Transverse colon (tissue), 4 donors: ENCODE measurements at regions not wholly inside any gene's neighbourhood (a gene's known extent, or its start where the extent isn't known, plus 50 kb on each side); places are given as distances from the start of the nearest gene placed in this dataset.
"Not testable (repeated sequence)": the region's sequence is repeated elsewhere in the genome, so short reads cannot be mapped to it uniquely, and the experiment has no call there.

ENCODE experiments used
- DNase-seq: peaks from one replicate; pipeline ENCODE4 v3.0.0-alpha.2; 2019
- H3K27ac ChIP-seq, 4 donors: fragments of 200-600 bp; sonication (generic); 2 replicates each; pipeline ENCODE4 v1.5.1; 2016 to 2018; ENCODE audit warnings: inconsistent platforms in 4 of 4
- H3K27me3 ChIP-seq: fragments of 200-600 bp; sonication (generic); 2 replicates; pipeline ENCODE4 v1.5.1; 2017; ENCODE audit warnings: inconsistent platforms
- H3K36me3 ChIP-seq, 4 donors: fragments of 200-600 bp; sonication (generic); 2 replicates each; pipeline ENCODE4 v1.5.1; 2017 to 2019; ENCODE audit warnings: inconsistent platforms in 4 of 4
- H3K4me1 ChIP-seq, 4 donors: fragments of 200-600 bp; sonication (generic); 2 replicates each; pipeline ENCODE4 v1.5.1; 2017 to 2020; ENCODE audit warnings: inconsistent platforms in 4 of 4
- H3K4me3 ChIP-seq, 4 donors: fragments of 200-600 bp; sonication (generic); 1 replicate in 1 of 4; 2 replicates in 3 of 4; pipeline versions ENCODE4 v1.5.1 to v1.6.1; 2017 to 2019; ENCODE audit warnings: inconsistent platforms in 4 of 4
- H3K9me3 ChIP-seq, 2 donors: fragments of 200-600 bp; sonication (generic); 2 replicates each; pipeline ENCODE4 v1.5.1; 2017 to 2019; ENCODE audit warnings: inconsistent platforms in 2 of 2
- EP300 ChIP-seq: sonication (generic); formaldehyde crosslinking; IDR thresholded peaks from one replicate; pipeline ENCODE4 v1.6.1; 2017; ENCODE audit warnings: antibody characterized with exemption, low read depth
- POLR2A ChIP-seq: fragments of 450-650 bp; IDR thresholded peaks from one replicate; pipeline ENCODE4 v1.6.1; 2016; ENCODE audit warnings: antibody characterized with exemption, mild to moderate bottlenecking, moderate library complexity
- POLR2AphosphoS5 ChIP-seq, 3 donors: sonication (generic); formaldehyde crosslinking; IDR thresholded peaks; one replicate each; pipeline ENCODE4 v1.6.1; 2016; ENCODE audit warnings: antibody characterized with exemption in 3 of 3
- WGBS, 2 donors: methylation state at CpG; one replicate each; pipeline ENCODE4 v1.1.5; 2018; ENCODE audit warnings: low coverage in 1 of 2; 5-methylcytosine and 5-hydroxymethylcytosine counted together
- in situ Hi-C, 4 donors: fragments of 200-750 bp; cut with MboI; loops; one replicate each; pipeline versions ENCODE4 v1.15.0 to v1.15.1; 2017; ENCODE audit warnings: low sequenced_read_pairs in 3 of 4, low pct_ligation_motif_present in 1 of 4, low pct_unique_long_range_greater_than_20kb in 1 of 4
- intact Hi-C: fragments of 100-400 bp; cut with DNase I; formaldehyde crosslinking; loops from one replicate; pipeline ENCODE4 v1.15.1; 2023; ENCODE audit warnings: low total_unique reads
- TF ChIP-seq, protein P1 (sequence below), 5 experiments: fragments of 200-600 bp in 3 of 5; fragments of 450-650 bp in 2 of 5; sonication (generic) in 3 of 5; IDR thresholded peaks; 1 replicate in 2 of 5; 2 replicates in 3 of 5; pipeline ENCODE4 v1.5.1; 2016 to 2017; ENCODE audit warnings: antibody characterized with exemption in 5 of 5, inconsistent platforms in 3 of 5, mild to moderate bottlenecking in 2 of 5, moderate library complexity in 1 of 5

GRCh38 chr15:89017370-89018066 is 70.7 kb upstream of the ABHD2 start:
- Histone ChIP-seq H3K27ac (peak overlapping the region in 3 of 4 donors; percentile 8 to 34 (median 26)), H3K4me3 (peak overlapping the region in 1 of 4 donors; percentile 6), H3K36me3 (no peaks in the 10 kb centered on the region), H3K27me3 (peaks cover 20% of the 10 kb centered on the region), H3K9me3 (no peaks in the 10 kb centered on the region), H3K4me1 (peaks cover 0 to 7% (median 4%) of the 10 kb centered on the region in 4 donors)
- intact Hi-C loops = loop anchor here (5.0 kb wide), 1 partner anchor 110 kb away; no protein-coding TSS in a partner anchor
- WGBS, 2 donors = 4 to 14% methylated on average over 4 to 38 of the region's 38 CpGs
- DNase-seq = peak; percentile 75
- in situ Hi-C loops = loop anchor here (10.0 kb wide), 1 partner anchor 113 kb away; no protein-coding TSS in a partner anchor
- TF ChIP-seq, protein P1, sequence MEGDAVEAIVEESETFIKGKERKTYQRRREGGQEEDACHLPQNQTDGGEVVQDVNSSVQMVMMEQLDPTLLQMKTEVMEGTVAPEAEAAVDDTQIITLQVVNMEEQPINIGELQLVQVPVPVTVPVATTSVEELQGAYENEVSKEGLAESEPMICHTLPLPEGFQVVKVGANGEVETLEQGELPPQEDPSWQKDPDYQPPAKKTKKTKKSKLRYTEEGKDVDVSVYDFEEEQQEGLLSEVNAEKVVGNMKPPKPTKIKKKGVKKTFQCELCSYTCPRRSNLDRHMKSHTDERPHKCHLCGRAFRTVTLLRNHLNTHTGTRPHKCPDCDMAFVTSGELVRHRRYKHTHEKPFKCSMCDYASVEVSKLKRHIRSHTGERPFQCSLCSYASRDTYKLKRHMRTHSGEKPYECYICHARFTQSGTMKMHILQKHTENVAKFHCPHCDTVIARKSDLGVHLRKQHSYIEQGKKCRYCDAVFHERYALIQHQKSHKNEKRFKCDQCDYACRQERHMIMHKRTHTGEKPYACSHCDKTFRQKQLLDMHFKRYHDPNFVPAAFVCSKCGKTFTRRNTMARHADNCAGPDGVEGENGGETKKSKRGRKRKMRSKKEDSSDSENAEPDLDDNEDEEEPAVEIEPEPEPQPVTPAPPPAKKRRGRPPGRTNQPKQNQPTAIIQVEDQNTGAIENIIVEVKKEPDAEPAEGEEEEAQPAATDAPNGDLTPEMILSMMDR (IDR thresholded peaks at IDR 0.05) = peak; percentile 65 to 74 (median 69)
- TF ChIP-seq EP300 = no peak

- H3K4me1 ChIP-seq = peaks cover 0 to 7% (median 4%) of the 10 kb centered on the region in 4 donors
- no peaks in the 10 kb centered on the region for H3K36me3 ChIP-seq
- no peak for DNase-seq
- H3K27me3 ChIP-seq = peaks cover 20% of the 10 kb centered on the region
- TF ChIP-seq EP300 = no peak
- TF ChIP-seq, protein P1 (IDR thresholded peaks at IDR 0.05) = no peak
- no peak for TF ChIP-seq POLR2A
- TF ChIP-seq POLR2AphosphoS5 (IDR thresholded peaks at IDR 0.05) = no peak
- peak overlapping the region in 3 of 4 donors; percentile 8 to 34 (median 26) for H3K27ac ChIP-seq
- in situ Hi-C loops = loop anchor here (10.0 kb wide), 1 partner anchor 113 kb away; no protein-coding TSS in a partner anchor
- no peaks in the 10 kb centered on the region for H3K9me3 ChIP-seq
- intact Hi-C loops = loop anchor here (5.0 kb wide), 1 partner anchor 111 kb away; no protein-coding TSS in a partner anchor
- no peak overlapping the region for H3K4me3 ChIP-seq
- WGBS, 2 donors = 65% methylated on average over 7 of the region's 7 CpGs; no CpG with 5 or more reads in 1 of the 2 donors
These were observed 70.0 kb upstream of the ABHD2 start for GRCh38 chr15:89018207-89018606.

DNA sequence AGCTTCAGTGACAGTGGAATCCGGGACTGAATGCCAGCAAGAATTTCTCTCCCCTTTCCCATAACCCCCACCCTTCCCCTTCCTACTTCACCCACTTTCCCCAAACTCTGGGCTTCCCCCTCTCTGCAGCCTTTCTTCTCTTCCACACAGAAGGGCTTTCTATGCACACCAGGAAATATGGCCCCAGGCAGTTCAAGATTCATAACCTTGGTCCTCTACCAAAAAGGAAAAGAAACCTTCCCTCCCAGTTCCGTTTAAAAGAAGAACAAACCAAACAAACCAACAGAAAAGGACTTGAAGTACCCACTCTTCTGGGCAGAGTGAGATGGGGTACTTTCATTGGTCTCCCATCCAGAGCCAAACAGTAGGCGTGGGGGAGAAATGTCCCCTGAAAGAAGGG is 68.8 kb upstream of the ABHD2 start:
- TF ChIP-seq, protein P1 (IDR thresholded peaks at IDR 0.05) = no peak
- no peak for TF ChIP-seq POLR2A
- no peak for TF ChIP-seq EP300
- no peak for TF ChIP-seq POLR2AphosphoS5 (IDR thresholded peaks at IDR 0.05)
- 63 to 76% methylated on average over 2 to 3 of the region's 3 CpGs for WGBS, 2 donors
- H3K4me3 ChIP-seq = no peak overlapping the region
- H3K4me1 ChIP-seq = peaks cover 0 to 7% (median 4%) of the 10 kb centered on the region in 4 donors
- no peaks in the 10 kb centered on the region for H3K36me3 ChIP-seq
- no peak for DNase-seq
- peak overlapping the region in 1 of 4 donors; percentile 6 for H3K27ac ChIP-seq
- in situ Hi-C loops (loop anchor here (10.0 kb wide), 1 partner anchor 115 kb away; no protein-coding TSS in a partner anchor), intact Hi-C loops (loop anchor here (5.0 kb wide), 1 partner anchor 112 kb away; no protein-coding TSS in a partner anchor)
- no peaks in the 10 kb centered on the region for H3K9me3 ChIP-seq
- H3K27me3 ChIP-seq = peaks cover 15% of the 10 kb centered on the region

GRCh38 chr15:89021224-89021623 is 67.0 kb upstream of the ABHD2 start:
- in situ Hi-C loops (no loop called here), intact Hi-C loops (no loop called here)

GRCh38 chr15:89021886-89022285 is 66.4 kb upstream of the ABHD2 start:
- H3K4me3 ChIP-seq, DNase-seq, intact Hi-C loops, in situ Hi-C loops, H3K9me3 ChIP-seq, H3K4me1 ChIP-seq, H3K27me3 ChIP-seq, H3K36me3 ChIP-seq: not testable (repeated sequence)
- H3K27ac ChIP-seq = peak overlapping the region in 1 of 4 donors; percentile 12
- WGBS, 2 donors = 81 to 100% methylated on average over 4 to 8 of the region's 8 CpGs

More at GRCh38 chr15:89021224-89021623, 67.0 kb upstream of the ABHD2 start:
- Histone ChIP-seq H3K27ac (no peak overlapping the region), H3K9me3 (no peaks in the 10 kb centered on the region), H3K27me3 (peaks cover 4% of the 10 kb centered on the region), H3K4me3 (no peak overlapping the region), H3K36me3 (no peaks in the 10 kb centered on the region), H3K4me1 (peaks cover 0 to 7% (median 4%) of the 10 kb centered on the region in 4 donors)
- 29 to 58% methylated on average over 2 of the region's 2 CpGs for WGBS, 2 donors
- DNase-seq = no peak
- TF ChIP-seq EP300 = no peak
- TF ChIP-seq POLR2AphosphoS5 (IDR thresholded peaks at IDR 0.05) = no peak
- TF ChIP-seq, protein P1 (IDR thresholded peaks at IDR 0.05) = no peak
- TF ChIP-seq POLR2A = no peak
